KBM-7 (cell line): ENCODE measurements at regions not wholly inside any gene's neighbourhood (a gene's known extent, or its start where the extent isn't known, plus 50 kb on each side); places are given as distances from the start of the nearest gene placed in this dataset.
A peak's percentile ranks its signal among the peaks of the same experiment; 100 is the strongest.

Experiments
- DNase-seq: peaks from one replicate; pipeline ENCODE4 v3.0.0-alpha.2; 2015
- in situ Hi-C: fragments of 300-500 bp; cut with MboI; formaldehyde crosslinking; loops from 2 replicates; pipeline ENCODE4 v1.14.3; 2020; ENCODE audit warnings: low sequenced_read_pairs, low pct_unique_long_range_greater_than_20kb, mixed read lengths

DNA sequence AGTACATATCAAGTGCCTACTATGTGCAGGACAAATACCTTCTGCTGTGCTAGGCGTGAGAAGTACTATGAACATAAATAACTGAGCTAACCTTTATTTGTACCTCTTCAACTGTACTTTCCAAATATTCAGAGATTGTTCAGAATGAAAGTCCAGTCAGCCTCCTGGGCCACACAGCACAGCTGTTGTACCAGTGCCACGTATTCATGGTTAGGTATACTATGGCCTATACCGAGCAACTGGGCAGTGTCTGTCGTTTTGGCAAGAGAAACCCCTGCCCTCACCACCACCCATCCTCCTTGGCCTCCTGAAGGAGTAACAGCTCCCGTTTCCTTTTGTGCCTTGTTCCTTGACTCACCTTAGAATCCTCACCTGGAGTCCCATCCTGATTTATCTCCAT, 53.0 kb downstream of the RASSF10 start:
- in situ Hi-C loops = no loop called here
- DNase-seq = no peak

DNA sequence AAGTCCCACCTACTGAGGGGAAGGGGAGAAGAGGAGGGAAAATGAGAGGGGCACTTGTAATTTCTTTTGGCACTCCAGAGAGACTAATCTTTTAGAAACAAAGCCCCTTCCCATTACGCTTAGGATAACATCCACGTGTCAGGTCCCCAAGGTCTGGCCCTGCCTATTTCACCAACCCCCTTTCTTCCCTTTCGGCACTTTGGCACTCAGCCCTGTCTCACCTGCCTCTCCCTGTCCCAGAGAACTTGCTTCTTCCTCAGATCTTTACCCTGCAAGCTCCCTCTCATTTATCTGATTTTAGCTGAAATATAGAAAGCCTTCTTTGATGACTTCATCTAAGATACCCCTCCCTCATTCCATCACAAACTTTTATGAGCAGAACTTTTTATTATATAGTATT, 55.5 kb downstream of the RASSF10 start:
- in situ Hi-C loops = no loop called here
- DNase-seq = no peak

DNA sequence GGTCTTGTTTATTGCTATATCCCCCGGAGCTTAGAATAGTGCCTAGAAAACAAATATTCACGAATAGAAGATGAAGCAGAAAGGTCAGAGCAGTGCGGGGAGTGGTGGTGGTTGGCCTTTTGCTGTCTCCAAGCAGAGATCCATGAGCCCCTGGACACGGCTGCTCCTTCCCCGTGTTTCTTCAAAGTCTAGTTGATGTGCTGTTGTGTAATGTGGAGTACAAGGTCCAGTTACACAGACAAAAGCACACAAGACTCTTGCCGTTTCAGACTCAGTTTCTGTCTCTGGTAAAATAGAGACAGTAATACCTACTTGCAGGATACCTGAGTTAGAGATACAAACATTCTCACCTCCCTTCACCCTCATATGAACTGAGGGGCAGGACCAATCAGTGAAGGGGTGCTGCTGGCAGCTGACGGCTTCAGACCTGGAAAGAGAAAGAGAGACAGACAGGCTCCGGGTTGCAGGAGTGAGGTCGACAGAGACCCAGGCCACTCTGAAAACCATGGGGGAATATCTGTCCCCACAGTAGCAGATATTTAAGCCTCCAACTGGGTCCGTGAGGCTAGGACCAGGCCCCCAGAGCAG, 56.2 kb downstream of the RASSF10 start:
- DNase-seq = no peak
- in situ Hi-C loops = no loop called here

DNA sequence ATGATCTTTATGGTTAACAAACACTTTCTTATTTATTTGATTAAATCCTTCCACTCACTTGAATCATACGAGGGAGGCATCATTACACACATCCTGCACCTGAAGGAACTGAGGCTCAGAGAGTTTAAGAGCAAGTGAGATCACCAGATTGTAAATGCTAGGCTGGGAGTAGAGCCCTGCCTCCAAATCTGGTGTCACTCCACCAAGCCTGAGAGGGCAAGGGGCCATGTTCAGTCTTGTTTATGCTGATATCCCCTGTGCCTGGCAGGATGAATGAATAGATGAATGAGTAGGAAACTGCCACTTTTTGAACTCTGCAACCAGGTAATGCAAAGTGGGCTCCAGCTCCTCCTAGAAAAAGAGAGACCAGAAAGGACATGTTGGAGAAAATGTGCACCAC, 59.1 kb downstream of the RASSF10 start:
- in situ Hi-C loops = no loop called here
- no peak for DNase-seq

DNA sequence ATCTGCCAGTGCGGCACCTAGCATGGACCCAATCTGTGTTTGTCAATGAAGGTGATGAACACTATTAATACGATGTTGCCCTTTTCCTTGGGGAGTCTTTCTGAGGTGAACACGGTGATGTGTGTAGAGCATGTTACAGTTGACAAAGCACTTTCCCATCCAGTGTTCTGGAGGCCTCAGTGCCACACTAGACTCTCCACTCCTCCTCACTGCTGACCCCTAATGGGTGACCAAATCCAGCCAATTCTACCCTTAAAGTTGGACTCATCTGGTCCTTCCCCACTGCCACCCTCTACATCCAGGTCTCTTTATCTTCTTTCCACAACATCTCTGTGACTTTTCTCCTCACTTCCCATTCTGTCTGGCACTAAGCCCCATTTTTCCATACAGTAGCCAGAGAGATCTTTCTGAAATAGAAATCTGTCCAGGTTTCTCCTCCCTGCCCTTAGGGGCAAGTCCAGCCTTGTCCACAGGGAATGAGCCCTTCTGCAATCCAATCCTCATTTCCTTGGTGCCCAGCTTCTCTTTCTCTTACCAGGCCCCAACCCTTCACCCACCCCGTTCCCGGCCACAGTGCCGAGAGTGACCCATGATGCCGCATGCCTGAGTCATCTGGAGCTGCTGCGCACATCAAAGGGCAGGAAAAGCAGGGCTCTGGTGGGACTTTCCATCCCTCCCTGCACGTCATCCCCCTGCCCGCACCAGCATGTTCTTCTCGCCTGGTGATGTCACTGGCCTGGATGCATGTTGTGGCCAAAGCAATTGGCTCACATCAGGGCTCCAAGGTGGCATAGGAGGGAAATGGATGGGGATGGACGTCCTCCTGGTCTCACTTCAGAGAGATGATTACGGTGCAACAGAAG, 64.2 kb downstream of the RASSF10 start:
- in situ Hi-C loops = no loop called here
- no peak for DNase-seq

DNA sequence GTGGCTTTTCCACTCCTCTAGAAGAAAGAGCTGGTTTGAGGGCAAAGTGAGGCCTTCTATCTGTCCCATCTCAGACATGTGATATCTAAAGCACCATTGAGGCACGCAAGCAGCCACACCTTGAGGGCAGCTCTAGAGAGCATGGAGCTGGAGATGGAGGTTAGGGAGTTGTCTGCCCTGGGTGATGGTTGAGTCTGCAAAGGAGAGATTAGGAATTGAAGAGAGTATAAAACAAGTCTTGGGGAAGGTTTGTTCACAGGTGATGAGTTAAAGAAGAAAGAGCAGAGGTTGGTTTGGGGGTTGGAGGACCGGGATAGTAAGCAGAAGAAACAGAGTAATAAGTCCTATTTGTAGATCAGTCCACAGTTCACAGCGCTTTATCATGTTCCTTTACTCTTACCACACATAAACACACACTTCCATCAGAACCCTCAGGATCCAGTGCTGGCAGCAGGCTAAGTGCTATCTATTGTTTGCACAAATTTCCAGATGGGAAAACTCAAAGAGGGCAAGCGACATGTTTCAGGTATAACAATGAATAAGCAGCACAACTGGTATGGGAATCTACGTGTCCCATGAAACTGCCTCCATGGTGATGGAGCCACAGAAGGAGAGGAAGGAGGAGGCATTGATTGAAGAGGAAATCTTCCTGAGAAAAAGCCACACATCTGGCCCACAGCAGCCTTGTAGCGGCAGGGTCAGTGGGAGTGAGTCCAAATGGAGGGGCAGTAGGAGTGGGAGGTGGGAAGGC, 65.8 kb downstream of the RASSF10 start:
- DNase-seq = no peak
- in situ Hi-C loops = no loop called here

DNA sequence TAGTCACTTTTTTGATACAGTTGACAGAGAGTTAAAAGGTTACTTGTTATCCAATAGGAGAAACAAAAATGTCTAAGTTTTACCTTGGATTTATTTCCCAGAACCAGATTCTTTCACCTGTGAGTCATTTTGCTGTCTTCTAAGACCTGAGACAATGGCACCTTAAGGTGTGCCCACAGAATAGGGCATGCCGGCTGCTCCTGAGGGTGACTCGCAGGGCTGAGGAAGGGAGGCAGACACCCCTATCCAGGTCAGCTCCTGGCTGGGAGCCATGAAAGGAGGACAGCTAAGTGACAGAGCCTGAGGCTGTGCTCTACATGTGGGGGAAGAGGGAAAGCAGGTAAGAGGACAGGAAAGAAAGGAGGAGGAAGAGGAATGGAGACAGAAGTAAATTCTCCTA, 67.8 kb downstream of the RASSF10 start:
- no peak for DNase-seq
- in situ Hi-C loops = no loop called here

DNA sequence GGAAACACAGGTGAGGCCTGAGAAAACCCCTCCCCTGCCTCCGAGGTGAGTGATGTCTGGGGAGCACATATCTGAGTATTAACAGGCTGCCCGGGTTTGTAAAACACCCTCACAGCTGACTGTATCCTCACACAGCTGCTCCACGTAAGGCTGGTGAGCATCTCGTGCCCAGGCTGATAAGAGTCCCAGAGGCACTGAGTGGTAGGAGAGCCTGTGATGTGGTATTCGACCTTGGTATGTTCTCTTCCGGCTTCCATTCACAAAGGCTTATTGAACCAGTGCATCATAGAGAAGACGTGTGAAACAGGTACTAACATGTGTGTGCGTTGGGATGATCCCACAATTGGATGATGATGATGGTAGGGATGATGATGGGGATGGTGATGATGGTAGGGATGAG, 71.7 kb downstream of the RASSF10 start:
- in situ Hi-C loops = no loop called here
- no peak for DNase-seq

DNA sequence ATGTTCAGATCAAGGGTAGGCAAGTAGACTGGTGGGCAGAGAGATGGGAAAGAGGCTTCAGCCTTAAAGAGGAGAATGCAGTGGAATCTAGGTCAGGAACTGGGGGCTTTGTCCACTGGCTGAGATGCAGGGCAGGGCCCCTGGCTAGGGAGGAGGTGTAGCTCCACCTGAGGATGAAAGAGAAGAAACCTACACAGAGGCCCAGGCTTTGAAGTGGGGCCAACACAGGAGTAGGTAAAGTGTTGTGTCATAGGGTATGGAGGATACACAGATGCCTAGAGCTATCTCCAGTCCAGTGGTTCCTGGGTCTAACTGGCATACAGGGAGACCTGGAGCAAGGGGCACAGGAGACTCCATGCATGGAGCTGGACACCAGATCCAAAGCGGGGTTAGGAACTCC, 73.5 kb downstream of the RASSF10 start:
- in situ Hi-C loops = no loop called here

DNA sequence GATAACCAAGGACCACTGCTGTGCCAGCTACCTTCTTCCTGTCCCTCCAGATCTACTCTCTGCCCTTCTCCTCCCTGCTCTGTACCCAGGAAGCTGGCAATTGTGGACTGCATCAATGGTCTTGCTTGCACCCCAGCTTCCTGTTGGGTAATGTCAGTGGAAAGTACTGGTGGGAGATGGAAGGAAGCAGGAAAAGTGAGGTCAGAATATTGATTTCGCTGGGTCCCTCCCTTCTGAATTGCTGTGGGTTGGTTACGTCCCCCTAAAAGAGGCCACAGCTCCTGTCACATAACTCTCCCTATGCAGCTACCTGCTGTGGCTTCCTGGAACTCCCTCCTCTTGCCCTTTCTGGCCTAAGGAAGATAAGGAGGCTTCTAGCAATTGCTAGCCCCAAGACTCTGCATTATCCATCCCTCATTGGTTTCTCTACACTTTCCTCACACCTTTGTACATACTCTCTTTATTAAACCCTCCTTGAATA, 81.2 kb downstream of the RASSF10 start:
- DNase-seq = peak; percentile 19
- in situ Hi-C loops = no loop called here

More for the DNA sequence above, 73.5 kb downstream of the RASSF10 start:
- DNase-seq = no peak

DNA sequence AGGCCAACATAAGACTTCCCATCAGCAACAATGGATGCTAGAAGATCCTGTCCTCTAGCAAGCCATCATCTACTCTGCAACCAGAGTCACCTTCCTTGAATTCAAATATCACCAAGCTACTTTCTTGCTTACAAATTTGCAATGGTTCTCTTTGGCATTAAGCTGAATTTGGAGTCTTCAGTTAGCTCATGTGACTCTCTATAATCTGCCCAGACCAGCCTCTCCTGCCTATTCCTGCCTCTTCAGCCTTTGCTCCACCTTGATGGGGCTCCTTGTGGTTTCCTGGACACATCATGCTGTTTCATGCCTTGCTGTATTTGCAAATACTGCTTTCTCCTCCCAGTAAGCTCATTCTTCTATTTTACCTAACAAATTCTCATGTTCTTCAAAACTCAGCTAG, 82.3 kb downstream of the RASSF10 start:
- in situ Hi-C loops = no loop called here
- no peak for DNase-seq

DNA sequence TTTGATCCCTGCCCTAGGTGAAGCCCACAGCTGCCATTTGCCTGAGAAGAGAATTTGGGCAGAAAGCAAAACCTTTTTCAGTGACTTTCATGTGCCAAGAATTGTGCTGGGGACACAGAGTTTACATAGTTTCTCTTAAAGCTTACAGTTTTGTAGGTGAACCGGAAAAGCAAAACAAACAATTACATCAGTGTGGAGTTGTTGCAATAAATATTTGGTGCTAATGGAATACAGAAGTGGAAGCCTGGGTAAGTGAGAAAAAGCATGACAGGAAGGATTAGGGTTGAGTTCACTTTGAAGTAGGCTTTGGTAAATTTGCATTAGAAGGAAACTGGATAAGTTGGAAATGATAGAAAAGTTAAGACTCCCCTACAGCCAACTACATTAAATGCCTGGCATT, 82.7 kb downstream of the RASSF10 start:
- in situ Hi-C loops = no loop called here
- no peak for DNase-seq

DNA sequence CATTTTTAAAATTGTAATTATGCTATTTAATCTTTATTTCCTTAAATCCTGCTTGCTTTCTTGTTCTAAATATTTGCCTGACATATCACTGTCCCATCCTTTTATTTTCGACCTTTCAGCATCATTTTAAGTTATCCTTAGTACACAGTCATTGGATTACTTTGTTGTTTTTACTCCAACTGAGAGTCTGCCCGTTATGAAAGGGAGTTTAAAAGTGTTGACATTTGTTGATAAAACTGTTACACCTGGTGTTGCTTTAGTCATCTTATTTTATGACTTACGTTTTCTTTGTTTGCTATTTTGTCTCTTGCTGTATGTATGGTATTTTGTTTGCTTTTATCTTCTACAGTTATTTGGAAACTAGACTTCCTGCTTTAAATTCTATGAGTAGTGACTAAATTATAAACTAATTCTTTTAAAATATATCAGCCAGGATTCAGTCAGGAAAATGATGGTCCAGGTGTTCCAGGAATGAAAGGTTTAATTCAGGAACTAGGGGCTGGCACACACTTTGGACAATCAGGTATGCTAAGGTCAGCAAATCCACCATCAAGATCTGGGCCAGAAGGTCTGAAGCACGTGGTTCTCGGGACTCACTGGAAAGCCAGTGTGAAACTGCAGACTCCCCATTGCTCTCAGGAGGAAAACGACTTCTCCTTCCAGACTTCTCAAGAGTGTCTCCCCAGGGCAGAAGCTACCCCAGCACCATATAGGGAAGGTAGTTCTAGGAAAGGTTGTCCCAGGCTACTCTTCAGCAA, 86.0 kb downstream of the RASSF10 start:
- in situ Hi-C loops = no loop called here
- DNase-seq = no peak

DNA sequence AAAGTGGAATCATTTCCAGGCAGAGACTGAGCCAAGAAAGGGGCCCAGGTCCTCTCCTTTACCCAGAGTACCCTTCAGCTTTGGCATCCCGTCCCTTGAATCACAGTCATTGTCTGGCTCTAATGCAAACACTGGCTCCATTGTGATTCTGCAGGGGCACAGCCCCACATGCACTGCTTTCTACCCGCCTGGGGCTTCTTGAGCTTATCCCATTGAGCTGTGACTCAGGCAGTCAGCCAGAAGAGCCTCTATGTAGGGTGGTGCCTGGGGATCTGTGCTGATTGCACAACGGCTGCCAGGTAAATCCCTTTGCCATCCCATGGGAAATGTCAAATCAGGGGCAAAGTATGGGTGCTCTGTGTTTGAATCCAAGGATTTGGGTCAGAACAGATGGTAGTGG, 88.9 kb downstream of the RASSF10 start:
- in situ Hi-C loops = no loop called here
- DNase-seq = no peak

DNA sequence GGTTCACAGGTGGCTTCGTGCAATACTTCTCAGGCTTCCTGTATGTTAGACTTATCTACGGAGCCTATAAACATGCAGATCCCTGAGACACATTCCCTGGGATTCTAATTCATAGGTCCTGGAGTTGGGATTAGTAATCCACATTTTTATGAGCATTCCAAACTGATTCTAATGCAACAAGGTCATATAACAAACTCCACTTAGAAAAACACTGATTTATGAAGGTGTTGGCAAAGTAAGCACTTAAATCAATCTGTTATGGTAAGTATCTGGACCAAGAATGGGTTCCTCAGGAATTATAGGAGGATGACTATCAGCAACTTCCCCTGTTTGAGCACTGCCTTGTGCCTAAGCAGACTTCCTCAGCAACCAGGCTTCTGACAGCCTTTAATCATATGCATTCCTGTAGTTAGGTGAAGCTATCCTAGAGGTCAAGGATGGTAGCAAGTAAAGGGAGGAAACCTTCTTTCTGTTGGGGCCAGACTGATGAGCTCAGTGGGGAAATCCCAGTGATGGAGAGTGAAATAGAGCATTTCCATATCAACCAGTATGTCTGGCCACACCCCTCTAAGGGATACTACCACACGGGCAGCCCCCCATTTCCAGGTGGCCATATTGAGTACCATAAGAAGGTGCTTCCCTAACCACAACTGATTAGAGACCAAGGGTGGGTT, 89.6 kb downstream of the RASSF10 start:
- no peak for DNase-seq
- in situ Hi-C loops = no loop called here

DNA sequence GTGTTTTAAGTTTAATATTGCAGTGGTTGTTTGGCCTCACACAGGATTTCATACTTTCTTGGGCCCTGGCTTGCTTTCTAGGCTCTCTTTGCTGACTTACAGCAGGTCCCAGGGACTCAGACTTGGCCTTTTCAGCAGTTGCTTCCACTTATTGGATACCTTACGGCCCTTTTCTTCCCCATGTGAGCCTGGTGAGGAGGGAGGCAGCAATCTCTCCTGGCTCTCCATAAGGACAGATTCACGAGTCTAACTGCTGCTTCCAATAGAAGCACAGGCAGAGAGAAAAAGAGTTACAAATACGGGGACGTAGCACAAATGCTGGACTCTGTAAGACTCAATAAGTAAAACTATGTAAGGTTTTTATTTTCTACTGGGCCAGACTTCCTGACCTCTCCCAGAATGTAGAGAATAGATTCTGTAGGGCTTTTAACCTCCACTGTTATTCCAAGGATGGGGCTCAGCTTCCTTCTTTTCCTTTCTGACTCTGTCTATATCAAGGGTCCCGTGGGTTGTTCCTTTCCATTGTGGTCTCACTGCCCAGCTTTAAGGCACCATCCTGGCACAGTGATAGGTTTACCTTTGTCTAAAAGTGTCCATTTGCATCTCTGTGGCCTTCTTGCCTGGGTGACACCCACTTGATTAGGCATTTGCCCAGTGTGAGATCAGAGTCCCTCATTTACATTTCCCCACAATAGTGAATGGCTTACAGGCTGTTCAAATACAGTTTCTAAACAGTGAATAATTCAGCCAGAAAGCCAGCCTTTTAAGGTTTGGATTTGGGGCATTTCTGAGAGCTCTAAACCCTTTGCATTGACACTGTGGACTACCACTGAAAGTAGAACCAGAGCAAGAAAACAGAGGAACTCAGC, 92.8 kb downstream of the RASSF10 start:
- DNase-seq = no peak
- in situ Hi-C loops = no loop called here

DNA sequence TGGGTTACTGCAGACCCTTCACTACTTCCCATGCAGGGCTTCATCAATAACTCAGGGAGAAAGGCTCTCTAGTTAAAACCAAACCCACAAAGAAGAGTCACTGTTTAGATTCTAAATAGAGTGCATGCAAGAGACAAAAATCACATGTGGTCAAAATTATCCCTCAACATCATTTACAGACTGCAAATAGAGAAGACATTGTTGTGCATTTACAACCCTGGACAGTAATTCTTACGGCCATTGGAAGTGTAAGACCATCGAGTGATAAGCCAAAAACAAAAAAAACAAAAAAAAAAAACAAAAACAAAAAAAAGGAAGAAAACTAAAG, 93.4 kb downstream of the RASSF10 start:
- DNase-seq = no peak
- in situ Hi-C loops = no loop called here

DNA sequence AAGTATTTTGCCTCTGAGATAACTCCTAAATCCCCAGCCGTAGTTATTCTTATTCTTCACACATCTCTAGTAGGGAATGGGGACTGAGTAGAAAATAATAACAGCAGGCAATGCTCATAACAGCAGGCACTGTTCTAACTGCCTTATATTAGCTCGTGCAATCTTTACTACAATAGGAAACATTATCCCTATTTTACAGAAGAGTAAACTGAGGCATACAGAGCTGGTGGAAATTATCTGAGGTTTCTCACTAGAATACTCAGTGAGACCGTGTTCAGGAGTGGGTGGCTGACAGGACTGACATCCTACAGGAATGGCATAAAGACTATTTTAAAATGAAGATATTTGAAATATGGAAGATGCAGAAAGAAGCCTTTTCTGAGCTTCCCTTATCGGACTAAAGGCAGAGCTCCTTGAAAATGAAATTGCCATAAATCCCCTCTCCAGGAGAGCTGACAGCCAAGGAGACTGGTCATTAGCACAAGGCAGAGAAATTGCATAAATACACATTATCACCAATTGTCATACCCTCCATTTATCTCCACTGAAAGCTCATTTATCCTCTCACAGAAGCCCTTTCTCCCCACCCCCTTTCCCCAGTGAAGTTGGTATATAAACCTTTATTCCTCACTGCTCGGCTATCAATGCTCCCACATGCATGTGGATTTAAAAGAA, 93.9 kb downstream of the RASSF10 start:
- in situ Hi-C loops = no loop called here
- DNase-seq = no peak
